ENCODE measurements at regions not wholly inside any gene's neighbourhood (a gene's known extent, or its start where the extent isn't known, plus 50 kb on each side); places are given as distances from the start of the nearest gene placed in this dataset.

GRCh38 chr1:147491098-147491497 is 50.2 kb upstream of the BCL9 start:
- H3K4me1 ChIP-seq (ENCODE audit: control insufficient read depth, insufficient read depth, low read length): no peaks in the 10 kb centered on the region
- no peak overlapping the region for H3K9ac ChIP-seq (ENCODE audit: low read length)

More at GRCh38 chr1:147491098-147491497, 50.2 kb upstream of the BCL9 start:
- no peaks in the 10 kb centered on the region for H3K27me3 ChIP-seq (ENCODE audit: control insufficient read depth, insufficient read depth, low read length)
- no peaks in the 10 kb centered on the region for H3K36me3 ChIP-seq (ENCODE audit: control insufficient read depth, insufficient read depth, low read length)
- no peak overlapping the region for H3K4me3 ChIP-seq (ENCODE audit: low read depth, low read length)
- H3K9me3 ChIP-seq (ENCODE audit: control insufficient read depth, insufficient read depth, low read depth, low read length): no peaks in the 10 kb centered on the region
- no peak overlapping the region for H3K27ac ChIP-seq (ENCODE audit: low read depth, low read length)

All from HUES6 (cell line).